Esophagus squamous epithelium (tissue), 4 donors: ENCODE measurements at regions not wholly inside any gene's neighbourhood (a gene's known extent, or its start where the extent isn't known, plus 50 kb on each side); places are given as distances from the start of the nearest gene placed in this dataset.

Experiments
- CTCF ChIP-seq, 6 experiments: fragments of 450-650 bp in 4 of 6; fragments of 200-600 bp in 2 of 6; sonication (generic) in 2 of 6; IDR thresholded peaks; one replicate each; pipeline ENCODE4 v1.5.1; 2016 to 2019; ENCODE audit warnings: antibody characterized with exemption in 6 of 6, mild to moderate bottlenecking in 4 of 6, moderate library complexity in 4 of 6
- POLR2A ChIP-seq, 4 donors: fragments of 450-650 bp; IDR thresholded peaks; one replicate each; pipeline ENCODE4 v1.6.1; 2017; ENCODE audit warnings: antibody characterized with exemption in 4 of 4, mild to moderate bottlenecking in 4 of 4, moderate library complexity in 3 of 4

- TF ChIP-seq CTCF (IDR thresholded peaks at IDR 0.05) (no peak), POLR2A (IDR thresholded peaks at IDR 0.05) (no peak)
Measured at GRCh38 chr20:7654231-7654630, 286.0 kb downstream of the HAO1 start.
